Lung (tissue), 11 donors: ENCODE measurements at regions not wholly inside any gene's neighbourhood (a gene's known extent, or its start where the extent isn't known, plus 50 kb on each side); places are given as distances from the start of the nearest gene placed in this dataset.

ENCODE experiments used
- ATAC-seq: fragments of 200-7000 bp; cut with Tn5 transposase; one replicate; pipeline ENCODE4 v1.9.1; 2020; ENCODE audit warnings: moderate number of reproducible peaks; ENCODE audit not compliant: insufficient read depth, low FRiP score
- DNase-seq, 3 donors: peaks; one replicate each; pipeline ENCODE4 v3.0.0-alpha.2; 2013 to 2017
- H3K27ac ChIP-seq, 2 donors: one replicate each; pipeline ENCODE4 v1.5.1; 2013; ENCODE audit warnings: mild to moderate bottlenecking in 2 of 2, moderate library complexity in 2 of 2, control low read depth in 1 of 2, inconsistent platforms in 1 of 2, low read depth in 1 of 2, low read length in 1 of 2
- H3K27me3 ChIP-seq, 3 donors: one replicate each; pipeline ENCODE4 v1.5.1; 2013; ENCODE audit warnings: low read length in 2 of 3; ENCODE audit not compliant: control insufficient read depth in 3 of 3, insufficient read depth in 3 of 3
- H3K36me3 ChIP-seq, 4 donors: one replicate each; pipeline ENCODE4 v1.5.1; 2013; ENCODE audit warnings: low read length in 4 of 4, mild to moderate bottlenecking in 1 of 4, moderate library complexity in 1 of 4; ENCODE audit not compliant: control insufficient read depth in 4 of 4, insufficient read depth in 4 of 4
- H3K4me1 ChIP-seq, 5 donors: one replicate each; pipeline ENCODE4 v1.5.1; 2013; ENCODE audit warnings: low read length in 5 of 5, mild to moderate bottlenecking in 2 of 5, moderate library complexity in 1 of 5; ENCODE audit not compliant: control insufficient read depth in 5 of 5, insufficient read depth in 5 of 5
- H3K4me3 ChIP-seq: one replicate; pipeline ENCODE4 v1.5.1; 2013; ENCODE audit warnings: mild to moderate bottlenecking, control low read depth, moderate library complexity
- H3K9ac ChIP-seq, 2 donors: one replicate each; pipeline ENCODE4 v1.5.1; 2013; ENCODE audit warnings: low read length in 2 of 2, control low read depth in 1 of 2; ENCODE audit not compliant: insufficient read depth in 1 of 2
- H3K9me3 ChIP-seq, 4 donors: one replicate each; pipeline ENCODE4 v1.5.1; 2013; ENCODE audit warnings: low read length in 3 of 4, mild to moderate bottlenecking in 1 of 4, moderate library complexity in 1 of 4; ENCODE audit not compliant: control insufficient read depth in 4 of 4, insufficient read depth in 3 of 4
- WGBS, 2 donors: extraction: QIAGEN DNeasy Blood & Tissue Kit; methylation state at CpG; one replicate each; pipeline ENCODE4 v1.1.7; 2013; 5-methylcytosine and 5-hydroxymethylcytosine counted together
- TF ChIP-seq, protein P1 (sequence below): IDR thresholded peaks from 2 replicates; pipeline ENCODE4 v1.5.1; 2012; ENCODE audit warnings: mild to moderate bottlenecking; ENCODE audit errors: control extremely low read depth, extremely low read depth
- donor health status: control.
- donor health status: control.
- donor health status: Bipolar disorder and iron deficiency.
- donor health status: healthy.
- donor health status: DM: yes; HTN: yes; CAD: no.

- 64 to 81% methylated on average over 3 of the region's 3 CpGs for WGBS, 2 donors
- no peak for DNase-seq
Measured at GRCh38 chr2:67079729-67080128, 317.4 kb upstream of the ETAA1 start.

GRCh38 chr2:67082813-67083212, 314.3 kb upstream of the ETAA1 start:
- Histone ChIP-seq H3K9ac (no peak overlapping the region), H3K27me3 (no peaks in the 10 kb centered on the region), H3K36me3 (no peaks in the 10 kb centered on the region), H3K27ac (no peak overlapping the region), H3K4me3 (no peak overlapping the region), H3K4me1 (peaks cover 0 to 51% (median 10%) of the 10 kb centered on the region in 5 donors), H3K9me3 (peaks cover 0 to 9% (median 1%) of the 10 kb centered on the region in 4 donors)
- no peak for ATAC-seq
- peak in 1 of 3 donors; percentile 5 for DNase-seq
- TF ChIP-seq, protein P1, sequence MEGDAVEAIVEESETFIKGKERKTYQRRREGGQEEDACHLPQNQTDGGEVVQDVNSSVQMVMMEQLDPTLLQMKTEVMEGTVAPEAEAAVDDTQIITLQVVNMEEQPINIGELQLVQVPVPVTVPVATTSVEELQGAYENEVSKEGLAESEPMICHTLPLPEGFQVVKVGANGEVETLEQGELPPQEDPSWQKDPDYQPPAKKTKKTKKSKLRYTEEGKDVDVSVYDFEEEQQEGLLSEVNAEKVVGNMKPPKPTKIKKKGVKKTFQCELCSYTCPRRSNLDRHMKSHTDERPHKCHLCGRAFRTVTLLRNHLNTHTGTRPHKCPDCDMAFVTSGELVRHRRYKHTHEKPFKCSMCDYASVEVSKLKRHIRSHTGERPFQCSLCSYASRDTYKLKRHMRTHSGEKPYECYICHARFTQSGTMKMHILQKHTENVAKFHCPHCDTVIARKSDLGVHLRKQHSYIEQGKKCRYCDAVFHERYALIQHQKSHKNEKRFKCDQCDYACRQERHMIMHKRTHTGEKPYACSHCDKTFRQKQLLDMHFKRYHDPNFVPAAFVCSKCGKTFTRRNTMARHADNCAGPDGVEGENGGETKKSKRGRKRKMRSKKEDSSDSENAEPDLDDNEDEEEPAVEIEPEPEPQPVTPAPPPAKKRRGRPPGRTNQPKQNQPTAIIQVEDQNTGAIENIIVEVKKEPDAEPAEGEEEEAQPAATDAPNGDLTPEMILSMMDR = no peak

More at GRCh38 chr2:67079729-67080128, 317.4 kb upstream of the ETAA1 start:
- Histone ChIP-seq H3K4me1 (peaks cover 0 to 38% (median 6%) of the 10 kb centered on the region in 5 donors), H3K36me3 (no peaks in the 10 kb centered on the region), H3K4me3 (no peak overlapping the region), H3K27ac (no peak overlapping the region), H3K9me3 (peaks cover 0 to 9% (median 1%) of the 10 kb centered on the region in 4 donors), H3K9ac (no peak overlapping the region), H3K27me3 (no peaks in the 10 kb centered on the region)
- TF ChIP-seq, protein P1 = no peak
- no peak for ATAC-seq

DNA sequence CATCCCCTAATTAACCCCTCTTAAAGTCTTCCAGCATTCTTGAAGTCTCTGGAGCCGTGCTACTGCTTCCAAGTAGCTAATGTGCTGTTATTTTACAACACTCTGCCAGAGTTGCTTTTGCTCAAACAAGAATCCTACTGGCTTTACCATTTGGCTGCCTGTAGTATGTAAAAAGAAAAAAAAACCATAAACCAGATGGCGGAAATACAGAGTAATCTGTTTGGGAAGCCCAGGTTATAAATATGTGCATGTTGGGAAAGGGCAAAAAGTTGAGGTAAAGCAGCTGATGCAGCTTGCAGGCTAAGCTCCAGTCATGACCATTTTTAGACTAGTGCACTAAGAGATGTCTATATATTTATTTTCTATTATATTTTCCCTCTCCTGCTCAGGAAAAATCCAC, 313.2 kb upstream of the ETAA1 start:
- H3K36me3 ChIP-seq = no peaks in the 10 kb centered on the region
- H3K4me1 ChIP-seq = peaks cover 0 to 56% (median 10%) of the 10 kb centered on the region in 5 donors
- H3K9ac ChIP-seq = no peak overlapping the region
- DNase-seq (peak; percentile 52 to 98 (median 92)), ATAC-seq (no peak)
- 62 to 84% methylated on average over 2 of the region's 2 CpGs for WGBS, 2 donors
- no peak overlapping the region for H3K4me3 ChIP-seq
- peaks cover 0 to 9% (median 1%) of the 10 kb centered on the region in 4 donors for H3K9me3 ChIP-seq
- TF ChIP-seq, protein P1 = no peak
- H3K27ac ChIP-seq = no peak overlapping the region
- no peaks in the 10 kb centered on the region for H3K27me3 ChIP-seq

DNA sequence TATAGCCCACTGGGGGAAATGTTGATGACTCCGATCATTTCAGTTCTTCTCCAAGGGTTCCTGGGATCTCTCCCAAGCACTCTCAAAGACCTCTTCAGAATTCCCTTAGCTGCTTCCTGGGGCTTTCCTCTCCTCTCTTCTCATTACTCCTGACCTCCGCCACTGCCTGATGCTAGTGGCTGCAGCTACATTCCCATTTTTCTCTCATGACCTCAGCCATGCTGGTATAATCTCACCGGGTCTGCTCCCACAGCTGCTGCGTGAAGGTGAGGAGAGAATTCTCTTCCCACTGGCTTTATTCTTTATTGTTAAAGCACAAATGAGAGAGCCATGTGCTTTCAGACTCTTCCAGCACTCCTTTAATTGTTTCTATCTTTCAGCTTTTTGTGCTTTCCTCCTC, 312.0 kb upstream of the ETAA1 start:
- Histone ChIP-seq H3K36me3 (no peaks in the 10 kb centered on the region), H3K9me3 (peaks cover 0 to 8% (median 1%) of the 10 kb centered on the region in 4 donors), H3K27me3 (no peaks in the 10 kb centered on the region), H3K27ac (no peak overlapping the region), H3K4me1 (peaks cover 0 to 56% (median 10%) of the 10 kb centered on the region in 5 donors), H3K4me3 (no peak overlapping the region), H3K9ac (no peak overlapping the region)
- TF ChIP-seq, protein P1 = no peak
- DNase-seq (peak in 2 of 3 donors; percentile 7 to 13), ATAC-seq (no peak)
- 81 to 91% methylated on average over 4 of the region's 4 CpGs for WGBS, 2 donors
